Calu3 (cell line): ENCODE measurements at regions not wholly inside any gene's neighbourhood (a gene's known extent, or its start where the extent isn't known, plus 50 kb on each side); places are given as distances from the start of the nearest gene placed in this dataset.

ENCODE experiments used
- BruUV-seq: library from RNA; stranded (reverse); fragments of 400-500 nt; replicated peaks from 2 replicates; lab custom pipeline; 2021; lab: Mats Ljungman, UMichigan
- CTCF ChIA-PET: fragments of 300-600 bp; sonication (Branson Sonifier 250); formaldehyde crosslinking; loops from one replicate; lab custom pipeline; 2022; ENCODE audit warnings: antibody characterized with exemption; lab: Charles Lee
- DNase-seq: peaks from one replicate; pipeline ENCODE4 v3.0.0; 2022
- H3K27ac Mint-ChIP-seq: one replicate; pipeline ENCODE4 v1.8.0; 2022; ENCODE audit warnings: mixed read lengths; ENCODE audit not compliant: unreplicated experiment
- H3K27me3 Mint-ChIP-seq: one replicate; pipeline ENCODE4 v1.8.0; 2022; ENCODE audit warnings: mixed read lengths; ENCODE audit not compliant: unreplicated experiment
- H3K36me3 Mint-ChIP-seq: one replicate; pipeline ENCODE4 v1.8.0; 2022; ENCODE audit warnings: mild to moderate bottlenecking, moderate library complexity, mixed read lengths; ENCODE audit not compliant: insufficient read depth, unreplicated experiment
- H3K4me1 Mint-ChIP-seq: one replicate; pipeline ENCODE4 v1.8.0; 2022; ENCODE audit warnings: mild to moderate bottlenecking, low read depth, mixed read lengths; ENCODE audit not compliant: unreplicated experiment
- H3K4me3 Mint-ChIP-seq: one replicate; pipeline ENCODE4 v1.8.0; 2022; ENCODE audit warnings: mild to moderate bottlenecking, low read depth, moderate library complexity, mixed read lengths; ENCODE audit not compliant: unreplicated experiment
- H3K9me3 Mint-ChIP-seq: one replicate; pipeline ENCODE4 v1.8.0; 2022; ENCODE audit warnings: low read depth, mixed read lengths; ENCODE audit not compliant: unreplicated experiment
- intact Hi-C: fragments of 100-400 bp; cut with micrococcal nuclease; formaldehyde crosslinking; loops from one replicate; pipeline ENCODE4 v1.10.0; 2022; ENCODE audit not compliant: unreplicated experiment
- TF ChIP-seq, protein P1 (sequence below): fragments of 200-600 bp; IDR thresholded peaks from one replicate; pipeline ENCODE4 v1.8.0; 2022; ENCODE audit warnings: antibody characterized with exemption; ENCODE audit not compliant: unreplicated experiment

- Mint-ChIP-seq H3K27ac (no peak overlapping the region), H3K9me3 (no peaks in the 10 kb centered on the region), H3K27me3 (peaks cover 26% of the 10 kb centered on the region), H3K4me1 (no peaks in the 10 kb centered on the region), H3K4me3 (no peak overlapping the region), H3K36me3 (no peaks in the 10 kb centered on the region)
- no TSS peak for BruUV-seq
- CTCF ChIA-PET, result no interaction called here
- intact Hi-C loops, result no loop called here
- DNase-seq, result no peak
- TF ChIP-seq, protein P1, sequence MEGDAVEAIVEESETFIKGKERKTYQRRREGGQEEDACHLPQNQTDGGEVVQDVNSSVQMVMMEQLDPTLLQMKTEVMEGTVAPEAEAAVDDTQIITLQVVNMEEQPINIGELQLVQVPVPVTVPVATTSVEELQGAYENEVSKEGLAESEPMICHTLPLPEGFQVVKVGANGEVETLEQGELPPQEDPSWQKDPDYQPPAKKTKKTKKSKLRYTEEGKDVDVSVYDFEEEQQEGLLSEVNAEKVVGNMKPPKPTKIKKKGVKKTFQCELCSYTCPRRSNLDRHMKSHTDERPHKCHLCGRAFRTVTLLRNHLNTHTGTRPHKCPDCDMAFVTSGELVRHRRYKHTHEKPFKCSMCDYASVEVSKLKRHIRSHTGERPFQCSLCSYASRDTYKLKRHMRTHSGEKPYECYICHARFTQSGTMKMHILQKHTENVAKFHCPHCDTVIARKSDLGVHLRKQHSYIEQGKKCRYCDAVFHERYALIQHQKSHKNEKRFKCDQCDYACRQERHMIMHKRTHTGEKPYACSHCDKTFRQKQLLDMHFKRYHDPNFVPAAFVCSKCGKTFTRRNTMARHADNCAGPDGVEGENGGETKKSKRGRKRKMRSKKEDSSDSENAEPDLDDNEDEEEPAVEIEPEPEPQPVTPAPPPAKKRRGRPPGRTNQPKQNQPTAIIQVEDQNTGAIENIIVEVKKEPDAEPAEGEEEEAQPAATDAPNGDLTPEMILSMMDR, result no peak
These were observed 346.3 kb downstream of the FBXW7 start for GRCh38 chr4:152189451-152190179.

- Mint-ChIP-seq H3K4me3 (no peak overlapping the region), H3K4me1 (no peaks in the 10 kb centered on the region), H3K27me3 (peaks cover 26% of the 10 kb centered on the region), H3K36me3 (no peaks in the 10 kb centered on the region), H3K27ac (no peak overlapping the region), H3K9me3 (no peaks in the 10 kb centered on the region)
- CTCF ChIA-PET, result no interaction called here
- intact Hi-C loops, result no loop called here
- DNase-seq, result no peak
- TF ChIP-seq, protein P1, result no peak
- BruUV-seq, result no TSS peak
These were observed 347.1 kb downstream of the FBXW7 start for GRCh38 chr4:152188801-152189200.

GRCh38 chr4:152187693-152188092, 348.2 kb downstream of the FBXW7 start:
- BruUV-seq, result no TSS peak
- TF ChIP-seq, protein P1, result no peak
- Mint-ChIP-seq H3K4me3 (no peak overlapping the region), H3K36me3 (no peaks in the 10 kb centered on the region), H3K27me3 (peaks cover 26% of the 10 kb centered on the region), H3K4me1 (no peaks in the 10 kb centered on the region), H3K9me3 (no peaks in the 10 kb centered on the region), H3K27ac (no peak overlapping the region)
- CTCF ChIA-PET, result no interaction called here
- intact Hi-C loops, result no loop called here
- no peak for DNase-seq

DNA sequence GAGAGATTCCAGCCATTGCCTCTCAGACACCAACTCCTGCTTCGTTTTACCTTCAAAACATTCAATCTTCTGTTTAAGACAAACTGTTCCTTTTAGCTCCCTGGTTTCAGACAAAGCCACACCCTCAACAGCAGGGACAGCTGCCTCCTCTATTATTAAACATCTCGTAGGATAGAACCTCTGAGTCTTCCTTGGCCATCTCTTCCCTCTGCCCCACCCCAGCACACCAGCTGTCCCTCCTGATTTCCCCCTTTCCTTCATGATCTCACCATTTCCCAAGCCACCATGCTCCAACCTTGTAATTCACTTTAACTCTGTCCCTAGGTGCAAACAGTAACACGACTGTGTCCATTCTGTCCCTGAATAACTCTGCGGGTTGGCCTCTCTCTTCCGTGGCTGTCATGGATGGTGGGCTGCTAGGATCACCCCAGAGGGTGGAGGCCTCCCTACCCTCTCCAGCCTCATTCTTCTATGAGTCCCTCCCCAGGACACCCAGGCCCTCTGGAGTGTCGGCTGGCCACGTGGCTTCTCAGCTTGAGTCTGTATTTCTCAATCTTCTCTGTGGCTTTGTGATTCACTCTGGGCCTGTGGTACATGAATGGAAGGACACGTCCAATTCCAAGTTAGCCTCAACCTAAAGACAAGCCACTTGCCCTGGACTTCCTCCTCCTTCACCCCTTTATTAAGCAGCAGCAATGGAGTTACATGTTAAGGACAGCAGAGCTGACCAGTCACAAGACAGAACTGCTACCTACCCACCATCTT, 349.9 kb downstream of the FBXW7 start:
- CTCF ChIA-PET, result no interaction called here

More for the DNA sequence above, 349.9 kb downstream of the FBXW7 start:
- intact Hi-C loops, result no loop called here
- DNase-seq, result no peak
- Mint-ChIP-seq H3K27ac (no peak overlapping the region), H3K9me3 (no peaks in the 10 kb centered on the region), H3K27me3 (peaks cover 26% of the 10 kb centered on the region), H3K4me3 (no peak overlapping the region), H3K4me1 (no peaks in the 10 kb centered on the region), H3K36me3 (no peaks in the 10 kb centered on the region)
- BruUV-seq, result no TSS peak
- TF ChIP-seq, protein P1, result no peak
